Stimulated activated CD8-positive, alpha-beta memory T cell treated with anti-CD3 and anti-CD28 coated beads, Interleukin-4, amount 100 ng/mL, for 4 hours (primary cell): ENCODE measurements at regions not wholly inside any gene's neighbourhood (a gene's known extent, or its start where the extent isn't known, plus 50 kb on each side); places are given as distances from the start of the nearest gene placed in this dataset.
"Not testable (repeated sequence)": the region's sequence is repeated elsewhere in the genome, so short reads cannot be mapped to it uniquely, and the experiment has no call there.

Experiments
- DNase-seq, 2 donors: peaks; one replicate each; pipeline ENCODE4 v3.0.0-alpha.2; 2020; ENCODE audit warnings: low read depth in 2 of 2, low spot score in 1 of 2

DNA sequence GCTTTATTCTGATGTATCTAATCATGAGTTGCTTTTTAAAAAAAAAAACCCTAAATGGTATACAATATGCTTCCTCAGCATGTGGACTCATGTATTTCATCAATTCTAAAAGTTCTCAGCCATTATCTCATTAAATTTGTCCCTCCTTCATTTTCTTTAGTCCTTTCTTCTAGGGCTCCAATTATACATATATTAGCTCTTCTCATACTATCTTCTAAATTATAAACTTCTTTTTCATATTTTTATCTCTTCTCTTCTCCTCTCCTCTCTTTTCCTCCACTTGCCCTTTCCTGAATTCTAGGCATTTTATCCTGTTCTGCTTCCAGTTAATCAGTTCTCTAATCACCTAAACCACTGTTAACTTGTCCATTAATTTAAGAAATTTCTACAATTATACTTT is 55.0 kb upstream of the IL33 start:
- DNase-seq = no peak

DNA sequence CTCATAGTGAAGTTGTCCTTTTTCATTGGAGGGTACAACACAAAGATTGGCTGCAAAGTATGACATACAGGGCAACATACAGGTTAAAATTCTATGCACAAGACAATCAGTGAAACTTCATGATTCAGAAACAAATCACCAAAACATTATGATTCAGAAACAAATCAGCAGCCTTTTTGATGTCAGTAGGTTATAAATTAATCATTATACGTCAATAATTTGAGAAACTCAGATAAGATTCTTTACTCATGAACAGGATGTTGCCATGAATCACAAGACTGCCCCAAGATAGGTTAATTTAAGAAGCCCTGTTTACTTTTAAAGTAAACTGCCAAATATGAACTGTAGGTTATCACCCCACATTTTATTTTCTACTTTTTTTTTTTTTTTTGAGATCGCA is 62.2 kb upstream of the IL33 start:
- no peak for DNase-seq

DNA sequence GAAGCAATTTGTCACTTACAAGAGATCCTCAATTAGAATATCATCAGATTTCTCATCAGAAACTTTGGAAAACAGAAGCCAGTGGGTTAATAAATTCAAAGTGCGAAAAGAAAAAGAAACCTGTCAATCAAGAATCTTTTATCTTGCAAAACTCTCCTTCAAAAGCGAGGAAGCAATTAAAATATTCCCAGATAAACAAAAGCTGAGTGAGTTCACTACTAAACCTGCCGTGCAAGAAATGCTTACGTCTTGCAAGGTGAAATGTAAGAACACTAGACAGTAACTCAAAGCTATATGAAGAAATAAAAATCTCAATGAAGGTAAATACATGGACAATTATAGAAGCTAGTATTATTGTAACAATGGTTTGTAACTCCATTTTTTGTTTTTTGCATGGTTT is 62.8 kb upstream of the IL33 start:
- DNase-seq = no peak

DNA sequence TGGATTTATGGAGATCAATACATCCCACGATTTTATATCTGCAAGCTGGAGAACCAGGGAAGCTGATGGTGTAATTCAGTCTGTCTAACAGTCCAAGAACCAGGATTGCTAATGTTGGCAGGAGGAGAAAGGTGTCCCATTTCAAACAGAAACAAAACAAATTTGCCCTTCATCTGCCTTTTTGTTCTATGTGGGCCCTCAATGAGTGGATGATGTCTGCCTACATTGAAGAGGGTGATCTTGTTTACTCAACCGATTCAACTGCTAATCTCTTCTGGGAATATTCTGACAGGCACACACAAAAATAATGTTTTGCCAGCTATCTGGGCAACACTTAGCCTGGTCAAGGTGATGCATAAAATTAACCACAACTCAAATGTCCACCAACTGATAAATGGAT is 65.1 kb upstream of the IL33 start:
- no peak for DNase-seq

DNA sequence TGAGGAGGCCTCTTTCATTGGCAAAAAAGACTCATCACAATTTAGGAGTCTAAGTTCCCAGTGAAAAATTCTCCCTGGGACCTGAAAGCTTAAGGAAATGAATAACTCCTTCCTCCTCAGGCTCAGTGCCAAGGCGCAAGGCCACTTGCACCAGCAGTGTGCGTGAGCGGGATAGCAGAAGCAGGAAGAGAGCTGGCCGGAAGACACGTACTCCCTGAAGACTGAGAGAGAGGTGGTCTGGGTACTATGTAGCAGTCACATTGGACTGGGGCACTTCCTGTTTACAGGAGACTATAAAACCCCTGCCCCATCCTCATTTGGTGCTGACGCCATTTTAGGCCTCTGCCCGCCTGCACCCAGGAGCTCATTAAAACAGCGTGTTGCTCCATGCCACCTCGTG is 66.3 kb upstream of the IL33 start:
- DNase-seq = no peak

DNA sequence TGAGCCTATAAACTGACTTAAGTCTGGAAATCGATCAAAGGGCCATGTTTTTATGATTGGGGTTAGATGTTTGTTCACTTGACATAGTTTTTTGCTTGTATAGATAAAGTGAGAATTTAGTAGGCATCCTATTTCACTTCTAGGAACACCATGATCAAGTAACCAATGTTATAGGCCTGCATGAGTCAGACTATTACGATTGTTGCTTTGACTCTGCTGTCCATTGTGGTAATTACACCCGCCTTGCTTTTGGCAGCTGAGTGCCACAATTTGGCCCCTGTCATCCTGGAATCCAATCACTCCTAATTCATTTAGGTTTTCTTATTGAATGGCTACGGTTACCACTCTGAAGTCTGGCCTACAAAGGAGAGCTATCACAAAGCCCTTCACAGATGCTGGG is 67.8 kb upstream of the IL33 start:
- no peak for DNase-seq

DNA sequence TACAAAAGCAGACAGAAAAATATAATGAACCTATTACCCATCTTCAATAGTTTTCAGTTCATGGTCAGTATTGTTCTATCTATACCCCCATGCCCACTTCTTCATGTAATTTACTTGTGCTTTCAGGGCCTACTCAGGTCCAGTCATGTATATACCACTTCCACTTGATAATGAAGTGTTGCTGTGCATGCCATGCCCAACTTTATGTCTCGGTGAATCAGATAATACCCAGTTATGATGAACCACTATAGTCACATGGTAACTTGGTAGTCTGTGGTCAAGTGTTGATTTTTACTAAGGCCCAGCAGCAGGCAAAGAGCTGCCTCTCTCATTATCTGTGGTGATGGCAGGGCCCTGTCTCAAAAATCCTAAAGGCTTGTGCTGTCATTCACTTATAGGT is 70.7 kb upstream of the IL33 start:
- no peak for DNase-seq

DNA sequence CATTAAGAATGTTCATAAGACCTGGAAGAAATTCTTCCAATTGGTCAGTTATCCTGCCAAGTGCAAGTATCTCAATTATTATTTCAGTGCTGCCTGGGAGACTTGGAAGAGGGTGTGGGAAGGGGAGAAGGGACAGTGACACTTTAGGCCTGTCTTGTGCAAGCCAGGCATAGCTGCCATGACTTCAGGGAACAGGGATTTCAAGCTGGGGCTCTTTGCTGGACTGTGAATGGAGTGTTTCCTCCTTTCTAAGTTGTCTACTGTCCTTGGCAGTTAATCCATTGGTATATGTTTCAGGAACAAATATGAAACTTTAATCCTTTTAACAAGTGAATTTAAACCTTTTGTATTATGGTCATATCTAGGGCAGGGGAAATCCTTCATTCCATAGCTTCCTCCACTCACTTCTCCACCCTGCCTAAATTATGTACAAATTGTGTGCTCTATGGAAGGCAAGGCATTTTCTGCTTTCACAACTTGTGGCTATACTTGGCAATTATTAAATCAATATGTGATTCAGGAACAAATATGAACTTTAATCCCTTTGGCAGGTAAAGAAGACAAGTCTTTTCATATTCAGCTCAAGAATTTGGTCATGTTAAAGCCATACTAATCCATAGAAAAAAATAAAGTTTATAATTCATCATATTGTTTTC is 72.7 kb upstream of the IL33 start:
- no peak for DNase-seq

DNA sequence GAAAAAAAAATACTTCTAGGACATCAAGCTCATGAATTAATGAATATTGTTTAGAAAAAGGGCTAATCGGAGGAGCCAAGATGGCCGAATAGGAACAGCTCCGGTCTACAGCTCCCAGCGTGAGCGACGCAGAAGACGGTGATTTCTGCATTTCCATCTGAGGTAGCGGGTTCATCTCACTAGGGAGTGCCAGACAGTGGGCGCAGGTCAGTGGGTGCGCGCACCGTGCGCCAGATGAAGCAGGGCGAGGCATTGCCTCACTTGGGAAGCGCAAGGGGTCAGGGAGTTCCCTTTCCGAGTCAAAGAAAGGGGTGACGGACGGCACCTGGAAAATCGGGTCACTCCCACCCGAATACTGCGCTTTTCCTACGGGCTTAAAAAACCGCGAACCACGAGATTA is 79.8 kb upstream of the IL33 start:
- not testable (repeated sequence) for DNase-seq

DNA sequence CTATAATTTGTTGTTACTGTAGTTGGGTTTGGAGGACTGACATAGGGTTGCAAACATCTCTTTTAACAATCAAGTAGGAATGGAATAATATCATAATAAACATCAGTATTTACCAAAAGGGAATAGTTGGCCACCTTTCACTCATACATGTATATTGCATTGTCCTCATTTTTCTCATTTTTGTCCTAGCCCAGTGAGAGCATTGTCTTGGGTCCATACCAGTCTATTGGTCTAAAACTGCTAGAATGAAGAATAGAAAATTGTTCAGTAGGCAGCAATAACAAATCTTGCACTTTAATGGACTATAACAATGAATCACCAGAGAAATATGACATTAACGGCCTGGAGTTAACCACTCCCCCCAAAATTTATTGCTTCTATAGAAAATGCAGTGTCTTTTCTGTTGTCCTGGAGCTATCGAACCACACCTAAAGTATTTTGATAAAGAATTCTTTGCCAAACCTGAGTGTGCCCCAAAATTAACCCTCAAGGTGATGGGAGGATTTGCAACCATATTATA is 80.9 kb upstream of the IL33 start:
- DNase-seq = no peak

DNA sequence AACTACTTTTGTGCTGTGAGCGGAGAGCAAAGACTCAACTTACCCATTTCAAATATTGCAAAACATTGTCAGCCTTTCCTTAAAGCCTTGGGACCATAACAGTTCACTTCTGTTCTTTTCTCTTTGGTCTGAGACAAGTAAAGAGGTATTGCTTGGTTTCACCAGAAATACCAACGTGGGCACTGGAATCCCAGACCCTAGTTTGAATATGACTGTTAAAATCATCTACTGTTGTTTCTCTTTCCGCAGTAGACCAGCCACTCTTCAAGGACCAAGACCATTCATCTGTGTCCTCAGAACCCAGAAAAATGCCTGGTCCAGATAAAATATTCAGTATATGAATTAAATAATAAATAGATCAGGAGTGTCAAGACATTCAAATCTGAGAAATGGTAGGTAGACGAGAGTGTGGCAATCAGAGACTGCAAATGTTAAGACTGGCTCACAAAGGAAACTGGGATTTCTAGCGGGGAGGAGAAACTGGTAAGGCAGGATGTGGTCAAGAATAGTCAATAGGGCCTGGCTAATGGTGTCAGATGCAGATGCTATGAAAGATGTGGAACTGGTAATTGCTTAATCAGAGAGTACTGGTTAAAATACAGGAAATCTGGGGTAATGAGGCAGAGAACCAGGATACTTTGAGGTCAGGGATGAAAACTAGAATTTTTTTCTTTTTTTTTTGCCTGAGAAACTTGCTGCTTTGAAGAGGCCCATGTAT is 82.1 kb upstream of the IL33 start:
- no peak for DNase-seq

DNA sequence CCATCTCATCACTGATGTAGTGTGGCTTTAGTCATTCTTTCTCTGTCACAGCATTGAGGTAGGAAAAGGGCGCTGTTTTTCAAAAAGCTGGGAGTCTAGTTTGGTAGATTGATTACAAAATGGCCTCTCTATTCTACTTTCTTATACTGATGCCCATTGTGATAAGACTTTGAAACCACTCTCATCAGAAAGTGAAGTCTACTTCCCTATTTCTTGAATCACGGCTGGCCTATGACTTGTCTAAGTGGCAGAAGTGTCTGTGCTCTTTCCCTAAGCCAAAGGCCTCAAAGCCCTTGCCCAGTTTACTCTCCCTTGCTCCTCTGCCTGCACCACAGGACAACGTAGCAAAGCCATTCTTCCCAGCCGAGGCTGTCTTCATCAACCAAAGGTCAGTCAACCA is 83.0 kb upstream of the IL33 start:
- no peak for DNase-seq

DNA sequence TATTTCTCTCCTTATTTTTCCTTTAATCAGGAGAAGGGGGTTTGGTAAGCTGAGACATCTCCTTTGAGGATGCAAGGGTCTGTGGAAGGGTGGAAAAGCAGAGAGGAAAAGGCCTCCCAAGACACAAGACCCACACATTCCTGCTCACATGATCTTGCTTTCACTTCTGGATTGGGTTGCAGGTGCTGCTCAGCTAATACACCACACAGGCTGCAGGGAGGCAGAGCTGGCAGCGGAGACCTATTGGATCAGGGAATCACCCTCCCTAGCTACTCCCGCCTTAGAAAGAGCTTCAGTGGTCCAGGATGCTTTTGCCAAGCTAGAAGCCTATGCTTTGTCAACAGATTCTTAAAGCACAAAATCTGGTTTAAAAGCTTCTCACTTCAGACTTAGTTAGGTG is 87.6 kb upstream of the IL33 start:
- no peak for DNase-seq

DNA sequence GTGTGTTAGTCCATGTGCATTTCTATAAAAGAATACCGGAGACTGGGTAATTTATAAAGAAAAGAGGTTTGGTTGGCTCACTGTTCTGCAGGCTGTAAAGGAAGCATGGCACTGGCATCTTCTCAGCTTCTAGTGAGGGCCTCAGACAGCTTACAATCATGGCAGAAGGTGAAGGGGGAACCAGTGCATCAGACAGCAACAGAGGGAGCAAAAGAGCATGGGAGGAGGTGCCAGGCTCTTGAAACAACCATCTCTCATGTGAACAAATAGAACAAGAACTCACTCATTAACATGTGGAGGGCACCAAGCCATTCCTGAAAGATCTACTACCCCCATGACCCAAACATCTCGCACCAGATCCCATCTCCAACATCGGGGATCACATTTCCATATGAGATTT is 89.2 kb upstream of the IL33 start:
- no peak for DNase-seq

DNA sequence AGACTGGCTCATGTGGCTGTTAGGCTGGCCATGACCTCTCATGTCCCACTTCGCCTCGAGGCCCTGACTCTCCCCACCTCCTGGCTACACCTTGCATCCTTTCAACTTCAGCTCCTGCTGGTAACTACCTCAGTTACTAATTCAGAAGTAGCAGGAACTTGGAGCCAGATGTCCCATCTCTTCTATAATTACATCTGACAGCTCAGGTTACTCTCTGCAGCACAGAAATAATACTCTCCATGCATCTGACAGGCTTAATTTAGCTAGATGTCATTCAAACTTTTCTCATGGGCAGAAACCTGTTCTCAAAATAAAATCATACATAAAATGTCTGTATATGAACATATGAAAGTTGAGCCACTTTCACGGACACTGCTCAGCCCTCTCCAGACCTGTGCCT is 92.2 kb upstream of the IL33 start:
- DNase-seq = no peak

DNA sequence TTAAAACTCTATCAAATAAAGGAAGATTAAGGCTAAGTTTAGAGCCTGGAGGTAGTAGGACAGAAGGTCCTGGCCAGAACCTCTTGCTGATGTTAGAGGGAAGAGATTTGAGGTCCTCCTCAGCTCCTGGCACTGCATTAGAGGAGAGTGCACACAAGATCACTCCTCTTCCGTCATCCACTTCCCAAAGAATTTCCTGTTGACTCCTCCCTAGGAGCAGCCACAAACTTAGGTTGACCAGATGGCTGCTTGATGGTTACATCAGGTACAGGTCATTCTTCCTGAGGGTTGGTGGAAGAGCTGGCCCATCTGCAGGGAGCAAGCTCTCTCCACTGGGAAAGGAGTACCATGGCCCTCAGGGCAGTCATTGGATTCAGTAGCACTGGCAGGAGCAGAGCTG is 93.9 kb upstream of the IL33 start:
- no peak for DNase-seq

DNA sequence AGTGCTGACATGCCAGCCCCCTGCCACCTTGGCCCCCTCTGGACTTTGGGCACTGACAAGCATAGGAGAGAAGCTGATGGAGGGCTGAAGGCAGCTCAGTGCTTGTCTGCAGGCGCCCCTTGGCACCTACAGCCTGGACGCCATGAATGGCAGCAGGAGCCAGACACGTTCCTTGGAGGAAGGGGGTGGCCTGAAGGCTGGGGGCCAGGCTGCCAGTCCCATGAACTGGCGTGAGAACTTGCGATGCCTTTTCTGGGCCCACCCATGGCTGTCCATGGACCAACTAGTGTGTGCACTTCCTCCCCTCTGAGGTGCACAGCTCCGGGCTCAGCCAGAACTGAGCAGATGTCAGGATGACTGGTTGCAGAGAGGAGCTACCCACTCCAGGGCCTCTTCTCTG is 99.0 kb upstream of the RANBP6 start:
- DNase-seq = no peak

DNA sequence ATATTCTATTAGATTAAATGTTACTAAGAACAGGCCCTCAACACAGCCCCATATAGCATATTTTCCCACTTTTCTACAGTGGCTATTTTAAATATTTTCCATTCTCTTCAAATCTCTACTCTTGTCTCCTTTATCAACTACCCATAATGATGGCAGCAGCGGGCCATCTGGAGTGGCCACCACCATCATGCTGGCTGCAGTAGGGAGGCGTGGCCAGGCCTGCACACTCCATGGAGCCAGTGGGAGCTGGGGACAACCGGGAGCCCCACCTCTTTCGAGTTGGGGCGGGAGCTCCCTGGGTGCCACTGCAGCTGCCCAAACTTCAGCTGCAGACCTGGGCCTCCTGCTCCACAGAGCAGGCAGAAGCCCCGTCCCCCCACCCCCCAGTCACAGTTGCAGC is 98.4 kb upstream of the RANBP6 start:
- DNase-seq = no peak

DNA sequence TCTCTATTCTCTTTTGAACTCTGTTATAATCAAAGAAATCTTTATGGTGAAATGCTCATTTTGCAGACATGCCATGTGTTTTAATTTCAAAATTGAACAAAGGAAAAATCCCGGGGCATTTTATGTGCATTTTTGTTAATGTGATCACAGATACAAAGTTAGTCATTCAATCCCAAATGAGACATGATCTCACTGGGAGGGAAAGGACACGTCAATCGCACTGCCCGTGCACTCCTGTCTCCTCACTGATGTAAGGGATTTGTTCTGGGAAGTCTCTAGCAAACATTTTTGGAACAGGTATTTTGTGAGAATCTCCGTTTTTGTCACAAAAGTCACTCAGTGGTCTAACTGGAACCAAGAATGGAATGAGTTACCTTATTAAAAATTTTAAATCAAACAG is 97.9 kb upstream of the RANBP6 start:
- DNase-seq = no peak

DNA sequence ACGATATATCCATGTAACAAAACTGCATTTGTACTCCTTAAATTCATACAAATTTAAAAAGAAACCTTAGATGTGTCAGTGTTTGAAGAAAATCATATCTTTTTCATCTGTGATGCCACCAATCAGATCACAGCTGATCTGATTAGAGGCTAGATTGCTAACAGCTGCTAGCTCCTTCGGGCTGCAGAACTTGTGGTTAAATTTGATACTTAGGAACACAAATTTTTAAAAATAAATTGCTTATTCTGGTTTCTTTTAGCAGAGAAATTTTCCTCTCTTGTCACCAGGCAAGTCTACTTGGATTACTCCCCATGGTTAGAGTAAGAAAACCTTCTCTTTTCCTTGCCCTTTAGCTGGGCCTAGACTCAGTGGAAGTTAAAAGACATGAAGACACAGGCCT is 94.6 kb upstream of the RANBP6 start:
- no peak for DNase-seq

DNA sequence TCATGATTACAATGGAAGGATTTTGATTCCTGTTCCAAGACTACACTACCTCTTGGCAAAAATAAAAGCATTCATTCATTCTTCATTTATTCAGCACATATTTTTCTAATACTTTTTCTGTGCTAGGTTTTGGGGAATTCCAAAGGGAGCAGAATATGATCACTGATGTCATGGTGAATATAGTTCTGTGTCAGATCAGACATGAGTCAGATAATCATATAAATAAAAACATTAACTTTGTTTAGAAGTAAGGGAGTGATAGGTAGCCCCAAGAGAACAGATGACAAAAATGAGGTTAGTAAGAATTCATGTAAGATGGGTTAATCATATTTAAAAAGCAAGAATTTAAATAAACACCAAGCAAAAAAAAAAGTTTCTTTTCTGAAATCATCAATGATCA is 94.1 kb upstream of the RANBP6 start:
- DNase-seq = no peak

DNA sequence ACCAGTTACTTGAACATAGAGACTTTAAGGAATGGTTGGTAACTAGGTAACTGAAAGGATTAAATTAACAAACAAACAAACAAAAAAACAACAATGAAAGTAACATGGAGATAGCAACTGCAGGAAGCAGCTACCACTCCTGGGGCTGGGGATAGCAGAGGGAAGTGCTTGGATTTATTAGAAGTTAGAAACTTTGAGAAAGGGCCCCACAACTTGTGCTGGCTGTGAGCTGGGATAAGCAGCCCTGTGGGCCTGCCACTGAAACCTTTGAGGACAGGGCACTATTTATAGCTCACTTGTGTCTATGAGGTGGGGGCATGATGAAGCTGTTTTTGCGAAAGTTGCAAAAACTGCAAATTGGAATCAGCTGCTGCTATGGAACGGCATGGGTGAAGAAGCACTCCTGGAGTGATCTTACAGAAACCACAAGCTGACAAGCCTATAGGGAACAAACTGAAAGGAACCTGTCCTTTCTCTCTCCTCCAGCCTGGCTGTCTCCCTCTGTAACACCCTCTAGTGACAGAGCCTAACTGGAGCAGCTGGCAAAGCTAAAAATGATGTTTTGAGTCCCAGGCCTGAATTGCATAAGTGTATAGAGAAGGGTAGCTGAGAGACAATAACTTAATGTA is 91.4 kb upstream of the RANBP6 start:
- DNase-seq = no peak

DNA sequence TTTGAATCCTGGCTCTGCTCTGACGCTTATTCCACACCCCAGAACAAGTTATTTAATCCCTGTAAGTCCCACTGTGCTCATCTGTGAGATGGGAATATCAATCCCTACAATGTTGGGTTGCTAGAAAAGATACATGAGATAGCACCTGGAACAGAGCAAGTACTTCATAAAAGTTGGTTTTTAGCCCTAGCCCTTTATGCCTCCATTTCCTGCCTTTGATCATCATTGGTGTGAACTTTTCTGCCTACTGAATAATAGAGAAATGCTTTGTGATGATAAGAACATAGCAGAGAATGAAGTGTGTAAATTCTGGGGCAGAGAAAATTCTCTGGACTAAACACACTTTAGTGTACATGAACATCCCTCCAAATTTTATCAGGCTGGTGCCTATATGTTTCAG is 90.3 kb upstream of the RANBP6 start:
- no peak for DNase-seq
